ENCODE measurements at regions not wholly inside any gene's neighbourhood (a gene's known extent, or its start where the extent isn't known, plus 50 kb on each side); places are given as distances from the start of the nearest gene placed in this dataset.

- H3K27ac ChIP-seq: no peak overlapping the region
Observed at GRCh38 chr5:174306345-174307030, 261.0 kb downstream of the NSG2 start.

GRCh38 chr5:174307031-174307408 lies 261.5 kb downstream of the NSG2 start:
- H3K4me3 ChIP-seq: no peak overlapping the region
- no peak overlapping the region for H3K27ac ChIP-seq

More at GRCh38 chr5:174306345-174307030, 261.0 kb downstream of the NSG2 start:
- H3K4me3 ChIP-seq: no peak overlapping the region

DNA sequence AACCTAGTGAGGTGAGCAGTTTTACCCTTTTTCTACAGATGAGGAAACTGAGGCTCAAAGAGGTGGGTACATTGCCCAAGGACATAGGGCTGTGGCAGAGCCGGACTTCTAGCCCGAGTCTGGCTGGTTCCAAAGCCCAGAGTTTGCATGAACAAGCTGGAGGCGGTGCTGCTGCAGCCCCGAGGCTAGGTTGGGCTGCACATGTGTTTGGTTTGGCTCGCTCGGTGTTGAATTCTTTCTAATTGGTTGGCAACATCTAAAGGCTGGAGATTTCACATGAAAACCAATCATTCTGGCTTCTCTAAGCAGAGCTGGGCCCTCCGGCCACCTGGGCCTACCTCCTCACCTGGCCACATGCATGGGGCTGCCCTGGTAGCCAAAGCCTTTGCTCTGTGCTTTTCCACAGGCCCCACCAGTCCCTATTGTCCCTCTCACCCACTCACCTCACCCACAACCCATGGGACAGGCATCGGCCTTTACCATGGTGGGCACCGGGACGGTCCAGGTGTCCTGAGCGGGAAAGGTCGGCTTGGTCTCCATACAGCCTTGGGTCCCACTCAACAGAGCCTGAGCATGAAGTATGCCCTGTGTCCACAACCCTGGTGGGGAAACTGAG lies 262.3 kb downstream of the NSG2 start:
- H3K4me3 ChIP-seq: no peak overlapping the region
- no peak overlapping the region for H3K27ac ChIP-seq

GRCh38 chr5:174309131-174309795 lies 263.8 kb downstream of the NSG2 start:
- no peak overlapping the region for H3K4me3 ChIP-seq
- H3K27ac ChIP-seq: no peak overlapping the region

DNA sequence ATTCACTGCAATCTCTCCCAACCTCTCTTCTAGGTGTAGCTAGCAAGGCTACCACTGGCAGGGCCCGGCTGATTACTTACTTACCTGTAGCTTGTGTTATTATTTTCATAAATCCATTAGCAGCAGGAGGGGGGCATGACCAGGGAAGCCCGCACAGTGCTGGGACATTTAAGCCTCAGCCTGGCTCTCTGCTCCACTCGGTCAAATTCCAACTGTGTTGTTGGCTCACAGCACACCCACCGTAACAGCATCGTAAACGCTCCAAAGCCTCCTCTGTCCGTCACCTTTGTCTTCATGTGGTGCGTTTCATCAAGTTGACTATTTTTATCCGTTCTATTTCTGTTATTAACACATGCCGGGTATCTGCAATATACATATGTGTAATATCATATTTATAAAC lies 264.7 kb downstream of the NSG2 start:
- Histone ChIP-seq H3K27ac (no peak overlapping the region), H3K4me3 (no peak overlapping the region)

DNA sequence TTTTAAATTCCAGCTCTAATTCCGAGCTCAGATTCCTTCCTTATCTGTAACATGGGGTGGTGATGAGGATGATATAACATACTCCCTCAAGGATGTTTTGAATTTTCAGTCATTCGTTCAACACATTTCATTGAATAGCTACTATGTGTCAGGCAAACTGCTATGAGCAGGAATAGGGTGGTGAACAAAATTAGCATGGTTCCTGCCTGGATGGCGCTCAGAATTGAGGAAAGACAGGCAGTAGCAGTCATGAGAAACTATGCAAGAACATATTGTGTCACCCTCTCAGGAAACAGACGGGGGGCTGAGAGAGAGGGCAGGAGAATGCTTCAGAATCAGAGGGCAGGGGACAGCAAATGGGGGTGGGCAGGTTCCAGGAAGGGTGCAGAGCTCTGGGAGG lies 265.2 kb downstream of the NSG2 start:
- Histone ChIP-seq H3K27ac (no peak overlapping the region), H3K4me3 (no peak overlapping the region)

GRCh38 chr5:174311121-174311520 lies 265.6 kb downstream of the NSG2 start:
- Histone ChIP-seq H3K4me3 (no peak overlapping the region), H3K27ac (no peak overlapping the region)

GRCh38 chr5:174311531-174312269 lies 266.2 kb downstream of the NSG2 start:
- Histone ChIP-seq H3K27ac (no peak overlapping the region), H3K4me3 (peak overlapping the region; percentile 18 to 32 (median 25))

DNA sequence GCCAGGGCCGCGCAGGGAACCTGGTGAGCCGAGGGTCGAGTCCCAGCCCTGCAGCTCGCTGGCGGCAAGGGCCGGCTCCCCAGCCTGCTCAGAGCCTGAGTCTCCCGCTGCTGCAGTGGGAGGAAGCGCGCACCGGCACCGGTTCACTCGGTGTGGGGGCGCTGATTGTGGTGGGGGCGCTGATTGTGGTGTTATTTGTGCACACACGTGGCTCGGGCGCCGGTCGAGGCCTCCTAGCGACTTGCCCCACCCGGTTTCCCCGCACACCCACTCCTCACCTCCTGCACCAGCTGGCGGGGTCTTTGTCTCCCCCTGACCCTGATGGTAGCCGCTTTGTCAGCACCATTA lies 266.7 kb downstream of the NSG2 start:
- peak overlapping the region in 3 of 7 experiments; percentile 18 to 32 (median 25) for H3K4me3 ChIP-seq
- no peak overlapping the region for H3K27ac ChIP-seq

GRCh38 chr5:174312641-174313040 lies 267.1 kb downstream of the NSG2 start:
- Histone ChIP-seq H3K4me3 (no peak overlapping the region), H3K27ac (no peak overlapping the region)

DNA sequence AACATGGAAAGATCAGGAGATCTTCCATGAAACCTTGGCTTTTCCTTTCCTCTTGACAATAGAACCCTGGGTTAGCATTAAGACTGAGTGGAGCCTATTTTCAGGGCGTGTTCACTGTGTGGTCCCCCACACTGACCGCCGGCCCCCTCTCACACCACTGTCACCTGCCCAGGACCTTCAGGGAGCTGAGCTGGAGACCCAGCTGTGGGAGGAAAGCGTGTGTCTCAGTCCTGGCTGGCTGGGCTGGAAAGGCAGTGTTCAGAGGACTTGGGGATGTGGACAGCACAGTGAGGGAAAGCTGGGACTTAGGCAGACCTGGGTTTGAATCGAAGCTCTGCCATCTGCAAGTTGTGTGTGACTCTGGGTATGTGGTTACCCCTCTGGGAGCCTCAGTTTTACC lies 268.1 kb downstream of the NSG2 start:
- no peak overlapping the region for H3K4me3 ChIP-seq
- H3K27ac ChIP-seq: no peak overlapping the region

- Histone ChIP-seq H3K27ac (no peak overlapping the region), H3K4me3 (no peak overlapping the region)
Observed at GRCh38 chr5:174314261-174314660, 268.8 kb downstream of the NSG2 start.

- no peak overlapping the region for H3K4me3 ChIP-seq
- no peak overlapping the region for H3K27ac ChIP-seq
Observed at GRCh38 chr5:174315471-174315870, 270.0 kb downstream of the NSG2 start.

DNA sequence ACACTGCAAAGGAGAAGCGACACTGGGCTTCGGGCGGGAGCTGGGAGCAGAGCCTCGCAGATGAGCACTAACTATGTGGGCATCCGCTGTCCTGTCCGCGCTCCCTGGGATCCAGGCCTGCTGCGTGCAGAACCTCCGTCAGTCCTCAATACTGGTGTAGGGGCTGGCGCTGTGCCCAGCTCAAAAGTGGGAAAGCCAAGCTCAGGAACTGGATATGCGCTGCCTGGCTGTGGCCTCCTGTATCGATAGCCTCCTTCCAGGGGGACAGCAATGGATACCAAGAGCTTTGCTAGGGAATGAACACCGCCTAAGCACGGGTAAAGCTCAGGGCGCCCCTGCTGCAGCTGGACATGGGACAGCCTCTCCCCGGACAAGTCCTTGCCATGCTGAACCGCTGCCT lies 270.4 kb downstream of the NSG2 start:
- Histone ChIP-seq H3K4me3 (no peak overlapping the region), H3K27ac (no peak overlapping the region)

DNA sequence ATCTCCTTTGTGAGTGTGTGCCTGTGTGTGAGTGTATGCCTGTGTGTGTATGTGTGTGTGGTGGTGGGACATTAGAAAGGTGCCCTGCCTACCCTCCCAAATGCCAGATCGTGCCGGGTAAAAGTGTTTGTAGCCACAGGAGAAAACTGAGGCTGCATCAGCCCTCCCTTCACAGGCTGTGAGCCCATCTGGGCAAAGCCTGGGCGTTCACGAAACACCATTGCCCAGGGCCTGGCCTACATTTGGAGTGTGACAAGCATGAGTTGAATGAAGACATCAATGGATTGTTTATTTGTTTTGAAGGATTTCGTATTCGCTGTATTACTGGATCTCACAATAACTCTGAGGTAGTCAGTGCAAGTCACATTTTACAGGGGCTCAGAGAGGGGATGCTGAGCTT lies 270.8 kb downstream of the NSG2 start:
- H3K4me3 ChIP-seq: no peak overlapping the region
- no peak overlapping the region for H3K27ac ChIP-seq

DNA sequence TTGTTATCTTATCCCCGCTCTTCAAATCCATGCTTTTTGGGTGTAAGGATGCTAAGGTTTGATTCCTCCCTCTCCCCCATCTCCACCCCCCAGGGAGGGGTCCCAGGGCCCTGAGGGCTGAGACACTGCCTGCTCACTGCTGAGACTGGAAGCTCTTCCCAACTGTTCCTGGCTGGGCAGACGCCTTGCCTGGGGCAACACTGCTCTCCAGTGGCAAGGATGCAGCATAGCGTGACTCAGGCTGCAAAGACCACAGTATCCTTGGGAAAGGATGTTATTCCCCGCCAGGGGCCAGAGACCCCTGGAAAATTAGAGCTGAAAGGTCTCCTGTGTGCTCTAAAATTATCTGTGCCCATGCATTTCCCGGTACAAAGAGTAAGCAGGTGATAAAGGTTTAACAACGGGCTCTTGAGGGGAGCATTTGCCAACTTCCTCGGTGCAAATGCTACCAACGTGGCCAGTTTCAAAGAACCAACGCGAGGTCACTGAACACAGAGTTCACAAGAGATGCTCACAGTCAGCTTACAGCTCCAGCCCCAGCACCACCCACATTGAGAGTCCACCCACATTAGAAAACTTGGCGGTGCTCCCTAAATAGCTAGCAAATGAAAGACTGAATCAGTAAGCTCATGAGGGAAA lies 271.9 kb downstream of the NSG2 start:
- Histone ChIP-seq H3K4me3 (no peak overlapping the region), H3K27ac (no peak overlapping the region)

GRCh38 chr5:174318578-174318977 lies 273.1 kb downstream of the NSG2 start:
- no peak overlapping the region for H3K27ac ChIP-seq
- H3K4me3 ChIP-seq: no peak overlapping the region

- no peak overlapping the region for H3K27ac ChIP-seq
- no peak overlapping the region for H3K4me3 ChIP-seq
Observed at GRCh38 chr5:174319551-174319950, 274.0 kb downstream of the NSG2 start.

- no peak overlapping the region for H3K27ac ChIP-seq
Observed at GRCh38 chr5:174320051-174320450, 274.5 kb downstream of the NSG2 start.

GRCh38 chr5:174323878-174324281 lies 278.4 kb downstream of the NSG2 start:
- H3K4me3 ChIP-seq: no peak overlapping the region
- H3K27ac ChIP-seq: no peak overlapping the region

More at GRCh38 chr5:174320051-174320450, 274.5 kb downstream of the NSG2 start:
- H3K4me3 ChIP-seq: no peak overlapping the region
